Activated T-cell treated with anti-CD3 and anti-CD28 coated beads, Interleukin-2, amount 50 U/mL, for 72 hours (primary cell): ENCODE measurements at regions not wholly inside any gene's neighbourhood (a gene's known extent, or its start where the extent isn't known, plus 50 kb on each side); places are given as distances from the start of the nearest gene placed in this dataset.
"Not testable (repeated sequence)": the region's sequence is repeated elsewhere in the genome, so short reads cannot be mapped to it uniquely, and the experiment has no call there.

Experiments
- ATAC-seq, 2 donors: fragments of 150-1000 bp; cut with Tn5 transposase; replicated peaks in 1 of 2; 2 replicates each; pipeline ENCODE4 v1.10.0; 2021; ENCODE audit warnings: moderate library complexity in 2 of 2, mild to moderate bottlenecking in 1 of 2
- DNase-seq, 2 donors: peaks; one replicate each; pipeline ENCODE4 v3.0.0; 2021 to 2022; ENCODE audit warnings: mixed read lengths in 1 of 2
- H3K27ac Mint-ChIP-seq: one replicate; pipeline ENCODE4 v1.8.0; 2022; ENCODE audit warnings: mild to moderate bottlenecking, moderate library complexity, mixed read lengths
- H3K27me3 Mint-ChIP-seq: one replicate; pipeline ENCODE4 v1.8.0; 2022; ENCODE audit warnings: low read depth, mixed read lengths
- H3K36me3 Mint-ChIP-seq, 2 donors: one replicate each; pipeline ENCODE4 v1.8.0; 2022; ENCODE audit warnings: mixed read lengths in 2 of 2, mild to moderate bottlenecking in 1 of 2; ENCODE audit not compliant: insufficient read depth in 2 of 2
- H3K4me1 Mint-ChIP-seq: one replicate; pipeline ENCODE4 v1.8.0; 2022; ENCODE audit warnings: low read depth, mixed read lengths
- H3K4me3 Mint-ChIP-seq, 2 donors: one replicate each; pipeline ENCODE4 v1.8.0; 2022; ENCODE audit warnings: mild to moderate bottlenecking in 2 of 2, mixed read lengths in 2 of 2, moderate library complexity in 2 of 2
- H3K9me3 Mint-ChIP-seq, 2 donors: one replicate each; pipeline ENCODE4 v1.8.0; 2022; ENCODE audit warnings: mixed read lengths in 2 of 2

GRCh38 chr10:57341294-57341693 is 926.4 kb downstream of the IPMK start:
- no peaks in the 10 kb centered on the region for H3K4me1 Mint-ChIP-seq
- no peaks in the 10 kb centered on the region for H3K27me3 Mint-ChIP-seq
- no peak for DNase-seq

DNA sequence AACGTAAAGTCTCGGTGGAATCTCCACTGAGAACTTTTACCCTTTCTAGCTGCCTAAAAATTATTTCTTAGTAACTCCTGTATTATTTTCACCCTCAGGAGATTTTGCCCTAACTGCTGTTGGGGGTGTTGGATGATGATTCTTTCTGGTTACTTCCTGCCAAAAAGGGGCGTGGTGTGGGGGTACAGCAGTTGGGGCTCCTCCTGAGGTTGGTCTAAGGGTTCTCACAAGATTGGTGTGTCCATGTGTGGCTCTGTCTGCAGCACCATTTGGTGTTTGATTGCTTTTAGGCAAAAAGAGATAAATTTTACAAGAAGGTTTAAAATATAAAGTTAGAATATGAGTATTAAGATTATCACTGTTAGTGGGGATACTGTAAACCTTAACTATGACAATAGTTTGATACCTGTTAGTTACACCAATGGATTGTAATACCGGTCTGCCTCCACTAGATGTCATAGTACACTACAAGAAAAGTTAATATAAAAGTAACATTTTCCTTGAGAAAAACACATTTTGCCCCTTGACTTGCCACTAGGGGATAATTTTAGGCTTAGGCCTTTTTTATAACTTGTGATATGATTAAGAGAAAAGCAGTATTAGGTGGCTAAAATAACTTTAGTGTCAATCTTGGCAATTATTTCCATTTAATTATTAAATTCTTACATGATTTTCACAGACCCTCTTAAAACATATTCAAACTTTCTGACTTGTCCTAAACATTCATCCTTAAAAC is 928.7 kb downstream of the IPMK start:
- H3K36me3 Mint-ChIP-seq: peaks cover 0 to 3% of the 10 kb centered on the region in 2 donors
- peaks cover 0 to 3% of the 10 kb centered on the region in 2 donors for H3K9me3 Mint-ChIP-seq
- H3K27ac Mint-ChIP-seq: no peak overlapping the region
- H3K4me1 Mint-ChIP-seq: no peaks in the 10 kb centered on the region
- no peaks in the 10 kb centered on the region for H3K27me3 Mint-ChIP-seq
- ATAC-seq: no peak
- DNase-seq: peak in 1 of 2 donors; percentile 5
- H3K4me3 Mint-ChIP-seq: no peak overlapping the region

More at GRCh38 chr10:57341294-57341693, 926.4 kb downstream of the IPMK start:
- peaks cover 0 to 3% of the 10 kb centered on the region in 2 donors for H3K36me3 Mint-ChIP-seq
- no peak for ATAC-seq
- H3K4me3 Mint-ChIP-seq: no peak overlapping the region
- H3K9me3 Mint-ChIP-seq: peaks cover 3 to 7% of the 10 kb centered on the region in 2 donors
- H3K27ac Mint-ChIP-seq: no peak overlapping the region

GRCh38 chr10:57336865-57337264 is 930.8 kb downstream of the IPMK start:
- Mint-ChIP-seq H3K27me3 (no peaks in the 10 kb centered on the region), H3K9me3 (no peaks in the 10 kb centered on the region), H3K4me1 (no peaks in the 10 kb centered on the region), H3K27ac (no peak overlapping the region), H3K4me3 (no peak overlapping the region), H3K36me3 (no peaks in the 10 kb centered on the region)
- DNase-seq (no peak), ATAC-seq (no peak)

GRCh38 chr10:57336341-57336740 is 931.4 kb downstream of the IPMK start:
- ATAC-seq (no peak), DNase-seq (no peak)
- no peaks in the 10 kb centered on the region for H3K4me1 Mint-ChIP-seq
- H3K36me3 Mint-ChIP-seq: no peaks in the 10 kb centered on the region
- no peaks in the 10 kb centered on the region for H3K27me3 Mint-ChIP-seq
- no peaks in the 10 kb centered on the region for H3K9me3 Mint-ChIP-seq
- no peak overlapping the region for H3K4me3 Mint-ChIP-seq
- H3K27ac Mint-ChIP-seq: no peak overlapping the region

- no peaks in the 10 kb centered on the region for H3K4me1 Mint-ChIP-seq
- H3K27ac Mint-ChIP-seq: no peak overlapping the region
- H3K9me3 Mint-ChIP-seq: no peaks in the 10 kb centered on the region
- no peaks in the 10 kb centered on the region for H3K36me3 Mint-ChIP-seq
- no peak overlapping the region for H3K4me3 Mint-ChIP-seq
- no peak for ATAC-seq
- no peaks in the 10 kb centered on the region for H3K27me3 Mint-ChIP-seq
- no peak for DNase-seq
Measured at GRCh38 chr10:57334523-57334922, 933.2 kb downstream of the IPMK start.

DNA sequence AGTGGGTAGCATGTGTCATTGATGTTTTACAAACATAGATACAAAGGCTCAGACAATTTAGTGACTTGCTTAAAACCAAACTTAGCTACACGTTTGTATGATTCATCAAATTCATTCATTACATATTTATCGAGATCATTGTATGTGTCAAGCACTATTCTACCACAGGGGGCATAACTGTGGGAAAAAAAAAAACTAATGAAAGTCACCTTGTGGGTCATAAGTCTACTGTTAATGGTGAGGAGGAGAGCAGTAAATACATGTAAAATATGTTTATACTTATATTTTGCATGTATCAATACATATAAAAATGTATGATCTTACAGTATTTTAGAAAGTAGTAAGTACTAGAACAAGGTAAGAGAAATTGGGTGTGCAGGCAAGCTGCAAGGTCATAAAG is 933.8 kb downstream of the IPMK start:
- Mint-ChIP-seq H3K9me3 (no peaks in the 10 kb centered on the region), H3K27me3 (no peaks in the 10 kb centered on the region), H3K4me3 (no peak overlapping the region), H3K27ac (no peak overlapping the region), H3K36me3 (no peaks in the 10 kb centered on the region), H3K4me1 (no peaks in the 10 kb centered on the region)
- ATAC-seq (no peak), DNase-seq (no peak)

- H3K4me1 Mint-ChIP-seq, H3K9me3 Mint-ChIP-seq, H3K27ac Mint-ChIP-seq, H3K36me3 Mint-ChIP-seq, H3K4me3 Mint-ChIP-seq, DNase-seq, H3K27me3 Mint-ChIP-seq, ATAC-seq: not testable (repeated sequence)
Measured at GRCh38 chr10:57321400-57321854, 946.3 kb downstream of the IPMK start.

DNA sequence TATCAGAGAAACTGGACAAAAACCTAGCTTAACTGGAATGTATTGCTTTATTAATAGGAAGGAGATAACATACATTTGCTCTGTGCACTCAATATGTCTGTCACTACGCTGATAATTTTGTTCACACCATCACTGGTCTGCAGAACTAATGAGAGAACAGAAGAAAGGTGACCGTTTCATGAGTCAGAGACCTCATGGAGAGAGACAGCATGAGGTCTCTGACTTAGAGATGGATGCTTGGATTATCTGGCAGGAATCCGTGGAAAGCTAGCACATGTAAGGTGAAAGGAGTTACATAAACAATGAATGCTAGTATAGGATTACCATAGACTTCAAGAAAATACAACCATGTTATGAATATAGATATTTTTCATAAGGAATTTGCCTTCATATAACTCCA is 947.3 kb downstream of the IPMK start:
- DNase-seq (no peak), ATAC-seq (no peak)
- peaks cover 0 to 6% of the 10 kb centered on the region in 2 donors for H3K9me3 Mint-ChIP-seq
- no peak overlapping the region for H3K4me3 Mint-ChIP-seq
- H3K27me3 Mint-ChIP-seq: no peaks in the 10 kb centered on the region
- no peak overlapping the region for H3K27ac Mint-ChIP-seq
- H3K4me1 Mint-ChIP-seq: no peaks in the 10 kb centered on the region
- no peaks in the 10 kb centered on the region for H3K36me3 Mint-ChIP-seq

DNA sequence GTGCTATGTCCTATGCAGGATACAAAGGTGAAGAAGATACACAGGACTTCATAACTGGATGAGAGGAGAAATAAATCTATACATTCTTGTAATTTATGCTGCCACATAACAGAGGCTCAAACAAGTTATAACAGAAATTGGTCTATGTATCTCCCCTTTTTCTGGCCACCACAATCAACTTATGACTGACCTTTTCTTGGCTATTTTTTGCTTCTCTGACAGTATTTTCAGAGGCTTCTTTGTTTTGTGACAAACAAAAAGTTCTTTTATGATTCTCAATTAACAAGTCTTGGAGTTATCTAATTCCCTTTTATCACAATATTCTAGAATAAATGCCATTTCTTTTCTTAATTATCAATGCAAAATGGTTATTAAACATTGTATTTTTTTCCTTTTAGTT is 953.0 kb upstream of the ZWINT start:
- H3K4me3 Mint-ChIP-seq: no peak overlapping the region
- no peak overlapping the region for H3K27ac Mint-ChIP-seq
- no peak for ATAC-seq
- no peaks in the 10 kb centered on the region for H3K27me3 Mint-ChIP-seq
- H3K9me3 Mint-ChIP-seq: peaks cover 2% of the 10 kb centered on the region in 2 donors
- no peaks in the 10 kb centered on the region for H3K4me1 Mint-ChIP-seq
- H3K36me3 Mint-ChIP-seq: no peaks in the 10 kb centered on the region
- no peak for DNase-seq

DNA sequence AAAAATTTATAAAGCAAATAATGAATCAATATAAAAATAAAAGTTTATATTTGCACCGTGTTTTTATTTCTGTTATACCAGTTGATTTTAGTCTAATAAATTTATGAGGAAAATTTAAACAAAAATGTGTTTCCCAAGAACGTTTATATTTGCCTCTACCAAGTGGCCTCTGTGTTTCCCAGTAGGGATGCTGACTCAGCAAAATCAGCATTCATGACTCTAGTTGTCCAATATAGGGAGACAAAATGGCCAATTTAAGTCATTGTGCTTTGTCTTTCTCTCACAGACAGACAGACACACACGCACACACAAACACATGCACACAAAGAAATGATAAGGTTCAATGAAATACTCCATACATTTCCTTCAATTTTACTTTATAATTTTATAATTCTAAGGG is 942.5 kb upstream of the ZWINT start:
- ATAC-seq (no peak), DNase-seq (no peak)
- H3K27me3 Mint-ChIP-seq: no peaks in the 10 kb centered on the region
- no peaks in the 10 kb centered on the region for H3K4me1 Mint-ChIP-seq
- H3K4me3 Mint-ChIP-seq: no peak overlapping the region
- H3K27ac Mint-ChIP-seq: no peak overlapping the region
- H3K36me3 Mint-ChIP-seq: no peaks in the 10 kb centered on the region
- peaks cover 0 to 5% of the 10 kb centered on the region in 2 donors for H3K9me3 Mint-ChIP-seq

- Mint-ChIP-seq H3K4me3 (no peak overlapping the region), H3K36me3 (no peaks in the 10 kb centered on the region), H3K4me1 (no peaks in the 10 kb centered on the region), H3K27ac (no peak overlapping the region), H3K27me3 (no peaks in the 10 kb centered on the region), H3K9me3 (peaks cover 0 to 5% of the 10 kb centered on the region in 2 donors)
- DNase-seq: no peak
- ATAC-seq: no peak
Measured at GRCh38 chr10:57300718-57301117, 939.7 kb upstream of the ZWINT start.

GRCh38 chr10:57294698-57295097 is 933.6 kb upstream of the ZWINT start:
- Mint-ChIP-seq H3K27me3 (no peaks in the 10 kb centered on the region), H3K4me3 (no peak overlapping the region), H3K27ac (no peak overlapping the region), H3K4me1 (no peaks in the 10 kb centered on the region), H3K36me3 (no peaks in the 10 kb centered on the region), H3K9me3 (peaks cover 0 to 2% of the 10 kb centered on the region in 2 donors)
- DNase-seq (no peak), ATAC-seq (no peak)

DNA sequence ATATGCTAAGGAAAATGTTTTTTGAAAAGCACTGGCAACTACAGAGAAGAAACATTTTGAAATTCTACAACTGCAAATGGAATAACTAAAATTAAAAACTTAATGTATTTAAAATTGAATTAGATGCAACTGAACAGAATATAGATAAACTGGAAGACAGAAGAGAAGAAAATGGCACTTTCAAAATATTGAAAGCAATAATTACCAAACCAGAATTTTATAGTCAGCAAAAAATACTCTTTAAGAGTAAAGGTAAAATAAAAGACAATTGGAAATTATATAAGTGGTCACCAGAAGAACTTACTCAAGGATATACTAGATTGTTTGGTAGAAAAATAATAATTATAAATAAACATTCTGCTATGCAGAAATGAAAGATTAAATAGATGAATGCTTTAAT is 927.7 kb upstream of the ZWINT start:
- DNase-seq (no peak), ATAC-seq (no peak)
- Mint-ChIP-seq H3K27ac (no peak overlapping the region), H3K4me1 (no peaks in the 10 kb centered on the region), H3K27me3 (no peaks in the 10 kb centered on the region), H3K36me3 (no peaks in the 10 kb centered on the region), H3K9me3 (peaks cover 0 to 2% of the 10 kb centered on the region in 2 donors), H3K4me3 (no peak overlapping the region)

- Mint-ChIP-seq H3K4me1 (no peaks in the 10 kb centered on the region), H3K9me3 (peaks cover 6 to 13% of the 10 kb centered on the region in 2 donors), H3K27ac (no peak overlapping the region), H3K27me3 (no peaks in the 10 kb centered on the region), H3K4me3 (no peak overlapping the region), H3K36me3 (no peaks in the 10 kb centered on the region)
- ATAC-seq (no peak), DNase-seq (no peak)
Measured at GRCh38 chr10:57262892-57263291, 901.8 kb upstream of the ZWINT start.
